ENCODE measurements at regions not wholly inside any gene's neighbourhood (a gene's known extent, or its start where the extent isn't known, plus 50 kb on each side); places are given as distances from the start of the nearest gene placed in this dataset.

DNA sequence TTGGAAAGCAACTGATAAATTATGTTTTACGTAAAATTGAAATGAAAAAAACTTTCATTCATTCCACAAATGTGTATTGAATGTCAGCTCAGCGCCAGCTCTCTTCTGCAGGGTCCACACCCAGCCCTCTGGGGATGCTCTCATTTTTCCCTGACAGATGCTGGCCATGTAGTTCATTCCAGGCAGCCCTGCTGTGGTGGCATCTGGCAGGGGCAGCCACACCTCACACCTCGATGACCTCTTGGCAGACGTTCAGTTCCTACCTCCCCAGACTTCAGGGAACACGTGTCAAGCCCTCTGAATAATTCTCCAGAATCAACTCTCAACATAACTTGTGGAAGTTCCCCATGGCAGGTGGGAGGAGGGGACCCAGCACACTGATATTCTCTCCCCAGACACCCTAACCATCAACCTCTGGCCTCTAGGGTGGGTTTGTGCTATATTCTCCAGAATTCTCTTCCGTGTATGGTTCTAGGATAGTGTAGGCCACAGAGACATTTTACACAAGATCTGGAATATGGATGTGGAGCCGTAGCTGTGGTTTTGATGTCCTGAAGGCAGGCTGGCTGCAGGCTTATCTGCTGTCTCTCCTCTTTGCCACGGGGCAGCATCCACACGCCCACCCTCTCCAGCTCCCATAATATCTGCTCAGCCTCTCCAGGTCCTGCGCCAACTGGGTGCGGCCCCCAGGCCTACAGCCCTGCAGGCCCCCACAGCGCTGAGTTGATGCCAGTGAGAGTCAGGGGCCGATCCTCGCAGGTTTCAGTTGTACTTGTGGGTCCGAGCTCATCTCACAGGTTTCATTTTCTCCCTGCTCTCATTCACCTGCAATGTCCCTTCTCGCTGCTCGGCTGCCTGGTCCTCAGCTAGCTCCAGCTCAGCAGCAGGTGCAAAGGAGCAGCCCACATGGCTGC, 175.8 kb upstream of the ARID1B start:
- no peaks in the 10 kb centered on the region for H3K27me3 ChIP-seq (replicated peaks)
- H3K27ac ChIP-seq: no peak overlapping the region
- DNase-seq: no peak
- TF ChIP-seq, protein P1, sequence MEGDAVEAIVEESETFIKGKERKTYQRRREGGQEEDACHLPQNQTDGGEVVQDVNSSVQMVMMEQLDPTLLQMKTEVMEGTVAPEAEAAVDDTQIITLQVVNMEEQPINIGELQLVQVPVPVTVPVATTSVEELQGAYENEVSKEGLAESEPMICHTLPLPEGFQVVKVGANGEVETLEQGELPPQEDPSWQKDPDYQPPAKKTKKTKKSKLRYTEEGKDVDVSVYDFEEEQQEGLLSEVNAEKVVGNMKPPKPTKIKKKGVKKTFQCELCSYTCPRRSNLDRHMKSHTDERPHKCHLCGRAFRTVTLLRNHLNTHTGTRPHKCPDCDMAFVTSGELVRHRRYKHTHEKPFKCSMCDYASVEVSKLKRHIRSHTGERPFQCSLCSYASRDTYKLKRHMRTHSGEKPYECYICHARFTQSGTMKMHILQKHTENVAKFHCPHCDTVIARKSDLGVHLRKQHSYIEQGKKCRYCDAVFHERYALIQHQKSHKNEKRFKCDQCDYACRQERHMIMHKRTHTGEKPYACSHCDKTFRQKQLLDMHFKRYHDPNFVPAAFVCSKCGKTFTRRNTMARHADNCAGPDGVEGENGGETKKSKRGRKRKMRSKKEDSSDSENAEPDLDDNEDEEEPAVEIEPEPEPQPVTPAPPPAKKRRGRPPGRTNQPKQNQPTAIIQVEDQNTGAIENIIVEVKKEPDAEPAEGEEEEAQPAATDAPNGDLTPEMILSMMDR (IDR thresholded peaks at IDR 0.05; ENCODE audit: low read depth, low read length, missing control alignments): no peak
- in situ Hi-C loops (cut with HindIII; ENCODE audit: low pct_ligation_motif_present, low sequenced_read_pairs): no loop called here
- no peaks in the 10 kb centered on the region for H3K36me3 ChIP-seq (replicated peaks)
- no peak overlapping the region for H3K4me3 ChIP-seq (ENCODE audit: low read depth, low read length)

DNA sequence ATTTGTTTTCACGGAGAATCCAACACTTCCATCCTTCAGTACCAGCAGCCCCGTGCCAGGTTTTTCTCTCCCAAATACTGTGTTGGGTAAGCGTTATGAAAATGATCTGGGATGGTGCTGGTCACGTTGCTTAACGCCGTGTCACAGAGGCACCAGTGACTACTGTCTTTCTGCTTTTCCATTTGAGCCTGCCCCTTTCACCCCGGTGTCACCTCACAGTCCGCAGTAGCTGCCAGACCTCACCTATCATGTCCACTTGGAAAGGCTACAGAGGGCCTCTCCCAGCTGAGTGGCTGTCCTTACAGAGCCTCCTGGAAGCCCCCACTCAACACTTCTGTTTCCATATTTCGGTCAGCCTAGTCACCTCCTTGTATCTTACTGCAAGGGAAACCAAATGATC, 176.5 kb upstream of the ARID1B start:
- no peak overlapping the region for H3K4me3 ChIP-seq (ENCODE audit: low read depth, low read length)
- H3K36me3 ChIP-seq (replicated peaks): no peaks in the 10 kb centered on the region
- DNase-seq: no peak
- no peaks in the 10 kb centered on the region for H3K27me3 ChIP-seq (replicated peaks)
- TF ChIP-seq, protein P1 (IDR thresholded peaks at IDR 0.05; ENCODE audit: low read depth, low read length, missing control alignments): no peak
- in situ Hi-C loops (cut with HindIII; ENCODE audit: low pct_ligation_motif_present, low sequenced_read_pairs): no loop called here
- no peak overlapping the region for H3K27ac ChIP-seq

DNA sequence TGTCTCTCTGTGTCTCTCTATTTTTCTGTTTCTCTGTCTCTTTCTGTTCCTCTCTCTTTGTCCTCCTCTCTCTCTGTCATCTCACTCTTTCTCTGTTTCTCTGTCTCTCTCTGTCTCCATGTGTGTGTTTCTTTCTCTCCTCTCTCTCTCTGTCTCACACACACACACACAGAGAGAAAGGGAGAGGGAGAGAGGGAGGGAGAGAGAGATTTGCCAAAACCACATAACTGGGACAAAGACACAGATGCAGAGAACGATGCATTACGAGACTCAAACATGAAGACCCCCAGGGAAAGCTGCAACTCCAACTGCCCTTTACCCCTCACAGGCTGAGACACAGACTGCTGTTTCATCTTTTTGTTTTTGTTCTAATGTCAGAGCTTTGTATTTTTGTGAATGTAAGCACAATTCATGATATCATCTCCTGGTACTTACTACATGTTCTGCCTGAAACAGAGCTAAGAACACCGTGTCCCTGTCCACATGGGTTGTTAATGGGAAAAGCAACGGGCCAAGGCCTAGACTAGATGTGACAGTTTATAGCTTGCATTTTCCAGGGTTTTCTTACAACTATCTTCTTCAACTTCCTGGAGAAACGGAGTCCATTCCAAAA, 177.1 kb upstream of the ARID1B start:
- Histone ChIP-seq H3K4me3 (ENCODE audit: low read depth, low read length) (no peak overlapping the region), H3K36me3 (replicated peaks) (no peaks in the 10 kb centered on the region), H3K27ac (no peak overlapping the region), H3K27me3 (replicated peaks) (no peaks in the 10 kb centered on the region)
- in situ Hi-C loops (cut with HindIII; ENCODE audit: low pct_ligation_motif_present, low sequenced_read_pairs): no loop called here
- TF ChIP-seq, protein P1 (IDR thresholded peaks at IDR 0.05; ENCODE audit: low read depth, low read length, missing control alignments): no peak
- no peak for DNase-seq

DNA sequence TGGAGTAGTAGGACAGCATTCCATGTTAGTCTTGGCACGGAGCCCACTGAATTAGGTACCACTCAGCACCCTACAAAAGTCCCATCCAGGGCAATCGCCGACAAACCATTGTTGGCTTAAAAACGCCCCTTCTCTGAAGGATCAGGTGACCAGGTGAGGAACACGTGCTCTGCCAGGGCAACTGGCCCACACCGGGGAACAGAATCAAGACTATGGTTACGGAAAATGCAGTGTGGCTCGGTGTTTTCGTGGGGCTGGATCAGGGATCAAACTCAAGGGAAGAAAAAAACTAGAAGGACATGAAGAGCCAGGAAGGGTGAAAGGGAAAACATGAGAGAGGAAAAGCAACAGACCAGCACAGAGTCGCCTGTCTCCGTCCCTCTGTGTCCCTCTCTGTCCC, 177.8 kb upstream of the ARID1B start:
- Histone ChIP-seq H3K36me3 (replicated peaks) (no peaks in the 10 kb centered on the region), H3K4me3 (ENCODE audit: low read depth, low read length) (no peak overlapping the region), H3K27me3 (replicated peaks) (no peaks in the 10 kb centered on the region), H3K27ac (no peak overlapping the region)
- in situ Hi-C loops (cut with HindIII; ENCODE audit: low pct_ligation_motif_present, low sequenced_read_pairs): no loop called here
- DNase-seq: no peak
- TF ChIP-seq, protein P1 (IDR thresholded peaks at IDR 0.05; ENCODE audit: low read depth, low read length, missing control alignments): no peak

DNA sequence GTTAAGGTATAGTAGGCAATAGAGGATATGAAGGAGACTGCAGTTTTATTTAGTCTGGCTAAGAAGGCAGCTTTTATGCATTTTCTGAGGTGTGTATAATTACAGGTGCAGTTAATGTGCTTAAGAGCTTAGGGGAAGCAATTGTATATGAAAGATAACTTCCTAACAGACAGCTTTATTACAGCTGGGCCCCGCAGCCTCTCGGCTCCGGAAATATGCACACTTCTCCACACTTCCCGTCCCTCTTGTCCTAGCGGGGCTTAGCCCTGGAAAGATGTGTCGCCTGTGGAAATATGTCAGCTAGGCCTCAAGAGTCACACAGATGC, 178.4 kb upstream of the ARID1B start:
- Histone ChIP-seq H3K27me3 (replicated peaks) (no peaks in the 10 kb centered on the region), H3K27ac (no peak overlapping the region), H3K4me3 (ENCODE audit: low read depth, low read length) (no peak overlapping the region), H3K36me3 (replicated peaks) (no peaks in the 10 kb centered on the region)
- in situ Hi-C loops (cut with HindIII; ENCODE audit: low pct_ligation_motif_present, low sequenced_read_pairs): no loop called here
- no peak for DNase-seq
- TF ChIP-seq, protein P1 (IDR thresholded peaks at IDR 0.05; ENCODE audit: low read depth, low read length, missing control alignments): no peak
